DND-41 (cell line): ENCODE measurements at regions not wholly inside any gene's neighbourhood (a gene's known extent, or its start where the extent isn't known, plus 50 kb on each side); places are given as distances from the start of the nearest gene placed in this dataset.

Experiments
- EZH2 ChIP-seq: IDR thresholded peaks from 3 replicates; pipeline ENCODE4 v1.6.1; 2012; ENCODE audit warnings: borderline replicate concordance, low read depth, mild to moderate bottlenecking, moderate library complexity, low read length, inconsistent platforms; ENCODE audit not compliant: severe bottlenecking
- TF ChIP-seq, protein P1 (sequence below): IDR thresholded peaks from 2 replicates; pipeline ENCODE4 v1.5.1; 2012; ENCODE audit warnings: borderline replicate concordance, low read length, moderate library complexity, mild to moderate bottlenecking; ENCODE audit not compliant: poor library complexity, severe bottlenecking; ENCODE audit errors: extremely low read depth

DNA sequence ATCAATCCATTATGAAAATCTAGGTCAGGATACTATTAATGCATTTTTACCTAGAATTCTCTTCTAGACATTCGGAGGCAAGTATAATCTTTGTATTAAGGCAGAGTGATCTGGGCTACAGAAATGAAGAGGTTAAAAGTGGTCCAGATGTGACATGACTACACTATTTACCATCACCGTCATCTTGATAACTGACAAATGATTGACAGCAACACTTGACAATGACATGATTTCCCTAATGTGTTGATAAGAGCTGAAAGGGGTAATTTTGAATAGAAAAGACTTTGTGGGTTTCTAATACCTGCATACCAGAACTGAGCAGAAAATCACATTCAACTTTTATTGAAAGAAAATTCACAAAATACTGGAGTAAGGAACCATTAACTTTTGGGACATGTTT, 718.9 kb upstream of the MAP3K7 start:
- TF ChIP-seq, protein P1, sequence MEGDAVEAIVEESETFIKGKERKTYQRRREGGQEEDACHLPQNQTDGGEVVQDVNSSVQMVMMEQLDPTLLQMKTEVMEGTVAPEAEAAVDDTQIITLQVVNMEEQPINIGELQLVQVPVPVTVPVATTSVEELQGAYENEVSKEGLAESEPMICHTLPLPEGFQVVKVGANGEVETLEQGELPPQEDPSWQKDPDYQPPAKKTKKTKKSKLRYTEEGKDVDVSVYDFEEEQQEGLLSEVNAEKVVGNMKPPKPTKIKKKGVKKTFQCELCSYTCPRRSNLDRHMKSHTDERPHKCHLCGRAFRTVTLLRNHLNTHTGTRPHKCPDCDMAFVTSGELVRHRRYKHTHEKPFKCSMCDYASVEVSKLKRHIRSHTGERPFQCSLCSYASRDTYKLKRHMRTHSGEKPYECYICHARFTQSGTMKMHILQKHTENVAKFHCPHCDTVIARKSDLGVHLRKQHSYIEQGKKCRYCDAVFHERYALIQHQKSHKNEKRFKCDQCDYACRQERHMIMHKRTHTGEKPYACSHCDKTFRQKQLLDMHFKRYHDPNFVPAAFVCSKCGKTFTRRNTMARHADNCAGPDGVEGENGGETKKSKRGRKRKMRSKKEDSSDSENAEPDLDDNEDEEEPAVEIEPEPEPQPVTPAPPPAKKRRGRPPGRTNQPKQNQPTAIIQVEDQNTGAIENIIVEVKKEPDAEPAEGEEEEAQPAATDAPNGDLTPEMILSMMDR: no peak
- TF ChIP-seq EZH2: no peak
